Karpas-422 (cell line): ENCODE measurements at regions not wholly inside any gene's neighbourhood (a gene's known extent, or its start where the extent isn't known, plus 50 kb on each side); places are given as distances from the start of the nearest gene placed in this dataset.
"Not testable (repeated sequence)": the region's sequence is repeated elsewhere in the genome, so short reads cannot be mapped to it uniquely, and the experiment has no call there.

Experiments used
- DNase-seq: peaks from one replicate; pipeline ENCODE4 v3.0.0-alpha.2; 2015
- H2AFZ ChIP-seq: fragments of 200-600 bp; sonication (generic); 2 replicates; pipeline ENCODE4 v1.6.1; 2014; ENCODE audit warnings: antibody characterized with exemption, low read length, mixed read lengths
- H3K27ac ChIP-seq: fragments of 200-600 bp; sonication (generic); 2 replicates; pipeline ENCODE4 v1.5.1; 2014; ENCODE audit warnings: mild to moderate bottlenecking, low read length, moderate library complexity
- H3K27me3 ChIP-seq: fragments of 200-600 bp; sonication (generic); 2 replicates; pipeline ENCODE4 v1.6.1; 2014; ENCODE audit warnings: low read length, mixed read lengths
- H3K36me3 ChIP-seq: fragments of 200-600 bp; sonication (generic); 2 replicates; pipeline ENCODE4 v1.6.1; 2014; ENCODE audit warnings: low read length, mixed read lengths; ENCODE audit not compliant: insufficient read depth
- H3K4me1 ChIP-seq: fragments of 200-600 bp; sonication (generic); 2 replicates; pipeline ENCODE4 v1.6.1; 2014; ENCODE audit warnings: mild to moderate bottlenecking, low read length, mixed read lengths
- H3K4me2 ChIP-seq: fragments of 200-600 bp; sonication (generic); 2 replicates; pipeline ENCODE4 v1.6.1; 2014; ENCODE audit warnings: low read length, low read depth, mild to moderate bottlenecking; ENCODE audit not compliant: poor library complexity, severe bottlenecking
- H3K4me3 ChIP-seq: fragments of 200-600 bp; sonication (generic); 2 replicates; pipeline ENCODE4 v1.5.1; 2014; ENCODE audit warnings: mild to moderate bottlenecking, antibody characterized with exemption, low read length, mixed read lengths
- H3K79me2 ChIP-seq: fragments of 200-600 bp; sonication (generic); 2 replicates; pipeline ENCODE4 v1.6.1; 2014; ENCODE audit warnings: mild to moderate bottlenecking, low read length, mixed read lengths
- H3K9ac ChIP-seq: fragments of 200-600 bp; sonication (generic); 2 replicates; pipeline ENCODE4 v1.6.0; 2014; ENCODE audit warnings: low read length
- H3K9me2 ChIP-seq: fragments of 200-600 bp; sonication (generic), shearing (Covaris generic); replicated peaks from 2 replicates; pipeline ENCODE4 v1.6.0; 2014; ENCODE audit warnings: mild to moderate bottlenecking, low read length, moderate library complexity; ENCODE audit not compliant: insufficient read depth
- H3K9me3 ChIP-seq: fragments of 300-700, 200-600 bp; sonication (generic); 2 replicates; pipeline ENCODE4 v1.6.1; 2014; ENCODE audit warnings: low read length, mixed read lengths
- H4K20me1 ChIP-seq: fragments of 200-600 bp; sonication (generic); 2 replicates; pipeline ENCODE4 v1.6.1; 2014; ENCODE audit warnings: mild to moderate bottlenecking, antibody characterized with exemption, low read length, low read depth; ENCODE audit not compliant: insufficient read depth

- not testable (repeated sequence) for H3K9me2 ChIP-seq, H2AFZ ChIP-seq, H3K27me3 ChIP-seq, DNase-seq, H3K4me1 ChIP-seq, H3K4me2 ChIP-seq, H3K9me3 ChIP-seq, H4K20me1 ChIP-seq, H3K9ac ChIP-seq, H3K79me2 ChIP-seq, H3K27ac ChIP-seq, H3K36me3 ChIP-seq, H3K4me3 ChIP-seq
These were observed 147.5 kb upstream of the SOX6 start for GRCh38 chr11:16503891-16504290.

DNA sequence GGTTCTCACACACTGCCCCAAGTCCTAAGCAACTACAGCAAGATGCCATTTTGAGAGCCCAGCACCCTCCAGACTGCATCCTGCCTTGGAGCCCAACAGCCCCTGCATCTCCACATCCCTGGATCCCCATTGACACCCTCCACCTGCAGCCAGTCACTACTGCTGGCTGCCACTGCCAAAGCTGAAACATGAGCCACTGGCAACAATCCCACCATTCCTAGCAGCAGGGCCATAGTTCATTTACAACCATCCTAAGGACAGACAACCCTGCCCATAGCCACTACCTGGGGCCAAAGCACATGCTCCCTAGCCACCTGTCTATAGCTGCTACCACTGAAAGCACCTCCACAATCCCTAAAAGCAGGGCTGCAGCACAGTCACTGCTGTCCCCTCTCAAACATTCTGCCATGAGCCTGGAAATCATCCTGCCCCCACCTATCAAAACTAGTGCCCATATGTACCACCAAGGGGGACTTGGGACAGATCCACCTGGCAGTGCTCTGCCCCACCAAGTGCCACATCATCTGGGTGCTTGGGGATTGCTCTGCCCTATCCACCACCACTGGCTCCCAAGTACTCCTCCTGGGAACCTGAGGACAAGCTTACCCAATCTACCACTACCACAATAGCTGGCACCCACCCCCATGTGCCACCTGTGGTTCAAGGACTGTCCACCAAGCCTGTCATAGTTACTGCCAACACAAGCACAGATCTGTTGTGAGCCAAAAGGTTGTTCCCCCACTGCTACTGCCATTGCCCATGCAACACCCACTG is 138.8 kb upstream of the SOX6 start:
- no peaks in the 10 kb centered on the region for H3K9me2 ChIP-seq
- H3K4me2 ChIP-seq: no peak overlapping the region
- H4K20me1 ChIP-seq: no peaks in the 10 kb centered on the region
- H3K27me3 ChIP-seq: no peaks in the 10 kb centered on the region
- no peaks in the 10 kb centered on the region for H3K79me2 ChIP-seq
- no peak overlapping the region for H3K4me3 ChIP-seq
- no peak for DNase-seq
- H3K4me1 ChIP-seq: no peaks in the 10 kb centered on the region
- H3K27ac ChIP-seq: no peak overlapping the region
- H3K9ac ChIP-seq: no peak overlapping the region
- H2AFZ ChIP-seq: no peak overlapping the region
- no peaks in the 10 kb centered on the region for H3K9me3 ChIP-seq
- H3K36me3 ChIP-seq: no peaks in the 10 kb centered on the region

DNA sequence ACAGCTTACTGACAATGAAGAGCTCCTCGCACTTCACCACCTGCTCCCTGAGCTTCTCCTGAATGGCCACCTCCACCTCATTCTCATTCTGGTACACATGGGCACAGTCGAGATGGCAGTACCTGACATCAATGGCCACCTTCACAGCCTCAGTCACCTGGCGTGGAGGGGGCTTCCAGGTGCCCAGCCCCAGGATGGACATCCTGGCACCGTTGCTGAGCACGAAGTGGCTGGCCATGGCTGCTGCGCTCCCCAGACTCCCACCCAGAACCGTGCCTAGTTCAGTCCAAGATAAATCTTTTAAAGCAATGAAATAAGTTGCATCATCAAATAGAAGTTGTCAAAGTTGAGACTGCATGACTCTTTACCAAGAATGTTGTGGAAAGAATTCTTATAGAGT is 128.1 kb upstream of the SOX6 start:
- H4K20me1 ChIP-seq: no peaks in the 10 kb centered on the region
- H3K4me3 ChIP-seq: no peak overlapping the region
- no peaks in the 10 kb centered on the region for H3K36me3 ChIP-seq
- H3K9me2 ChIP-seq: no peaks in the 10 kb centered on the region
- H3K9me3 ChIP-seq: no peaks in the 10 kb centered on the region
- no peak overlapping the region for H3K27ac ChIP-seq
- H3K4me2 ChIP-seq: no peak overlapping the region
- no peaks in the 10 kb centered on the region for H3K4me1 ChIP-seq
- no peaks in the 10 kb centered on the region for H3K27me3 ChIP-seq
- DNase-seq: no peak
- H2AFZ ChIP-seq: no peak overlapping the region
- no peak overlapping the region for H3K9ac ChIP-seq
- H3K79me2 ChIP-seq: no peaks in the 10 kb centered on the region

DNA sequence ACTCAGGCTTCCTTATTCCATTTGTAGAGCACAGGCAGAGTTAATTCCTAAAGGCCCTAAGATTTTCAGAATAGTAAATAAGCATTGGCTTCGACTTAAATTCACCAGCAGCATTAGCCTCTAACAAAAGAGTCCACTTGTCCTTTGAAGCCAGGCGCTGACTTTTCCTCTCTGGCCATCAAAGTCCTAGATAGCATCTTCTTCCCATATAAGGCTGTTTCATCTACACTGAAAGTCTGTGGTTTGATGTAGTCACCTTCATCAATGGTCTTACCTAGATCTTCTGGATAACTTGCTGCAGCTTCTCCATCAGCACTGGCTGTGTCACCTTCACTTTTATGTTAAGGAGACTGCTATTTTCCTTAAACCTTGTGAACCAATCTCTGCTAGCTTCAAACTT is 118.3 kb upstream of the SOX6 start:
- H3K79me2 ChIP-seq: no peaks in the 10 kb centered on the region
- H3K27me3 ChIP-seq: no peaks in the 10 kb centered on the region
- H3K9ac ChIP-seq: no peak overlapping the region
- no peak overlapping the region for H2AFZ ChIP-seq
- no peak overlapping the region for H3K27ac ChIP-seq
- no peaks in the 10 kb centered on the region for H3K9me2 ChIP-seq
- H3K36me3 ChIP-seq: no peaks in the 10 kb centered on the region
- H3K4me2 ChIP-seq: no peak overlapping the region
- H3K4me1 ChIP-seq: no peaks in the 10 kb centered on the region
- no peaks in the 10 kb centered on the region for H3K9me3 ChIP-seq
- DNase-seq: no peak
- H3K4me3 ChIP-seq: no peak overlapping the region
- H4K20me1 ChIP-seq: no peaks in the 10 kb centered on the region

- H3K79me2 ChIP-seq: no peaks in the 10 kb centered on the region
These were observed 113.6 kb upstream of the SOX6 start for GRCh38 chr11:16469968-16470367.

GRCh38 chr11:16468735-16469453 is 112.5 kb upstream of the SOX6 start:
- no peak overlapping the region for H3K27ac ChIP-seq
- H4K20me1 ChIP-seq: no peaks in the 10 kb centered on the region
- H3K9me2 ChIP-seq: no peaks in the 10 kb centered on the region
- H3K4me3 ChIP-seq: no peak overlapping the region
- no peak overlapping the region for H3K4me2 ChIP-seq
- no peaks in the 10 kb centered on the region for H3K4me1 ChIP-seq
- H3K79me2 ChIP-seq: no peaks in the 10 kb centered on the region
- no peak for DNase-seq
- no peaks in the 10 kb centered on the region for H3K9me3 ChIP-seq
- H2AFZ ChIP-seq: no peak overlapping the region
- H3K27me3 ChIP-seq: no peaks in the 10 kb centered on the region
- no peaks in the 10 kb centered on the region for H3K36me3 ChIP-seq
- H3K9ac ChIP-seq: no peak overlapping the region

More at GRCh38 chr11:16469968-16470367, 113.6 kb upstream of the SOX6 start:
- Histone ChIP-seq H3K4me1 (no peaks in the 10 kb centered on the region), H3K27ac (no peak overlapping the region), H3K4me2 (no peak overlapping the region), H2AFZ (no peak overlapping the region), H3K4me3 (no peak overlapping the region), H3K36me3 (no peaks in the 10 kb centered on the region), H3K9me2 (no peaks in the 10 kb centered on the region), H3K27me3 (no peaks in the 10 kb centered on the region), H3K9ac (no peak overlapping the region), H4K20me1 (no peaks in the 10 kb centered on the region), H3K9me3 (no peaks in the 10 kb centered on the region)
- DNase-seq: no peak

DNA sequence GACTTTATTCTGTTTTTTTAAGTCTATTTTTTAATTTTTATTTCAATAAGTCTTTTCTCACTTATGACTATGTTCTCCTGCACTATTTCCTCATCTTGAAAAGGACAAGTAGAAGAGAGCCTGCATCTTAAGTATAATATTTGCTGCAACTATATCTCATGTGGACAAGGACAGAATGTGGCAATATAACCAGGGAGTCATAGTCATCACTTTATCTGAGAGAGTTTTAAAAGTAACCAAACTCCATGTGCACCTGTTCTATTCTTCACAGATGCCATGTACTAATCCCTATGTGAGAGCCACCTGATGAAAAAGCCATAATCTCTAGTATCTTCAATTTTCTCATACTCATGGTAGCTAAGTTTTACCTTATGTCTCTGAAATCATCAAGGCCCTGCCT is 104.2 kb upstream of the SOX6 start:
- Histone ChIP-seq H4K20me1 (no peaks in the 10 kb centered on the region), H3K36me3 (no peaks in the 10 kb centered on the region), H2AFZ (no peak overlapping the region), H3K79me2 (no peaks in the 10 kb centered on the region), H3K9ac (no peak overlapping the region), H3K27ac (no peak overlapping the region), H3K4me1 (no peaks in the 10 kb centered on the region), H3K4me2 (no peak overlapping the region), H3K9me2 (no peaks in the 10 kb centered on the region), H3K9me3 (no peaks in the 10 kb centered on the region), H3K27me3 (no peaks in the 10 kb centered on the region; the same call in 1 of the 2 replicates), H3K4me3 (no peak overlapping the region)
- no peak for DNase-seq

- Histone ChIP-seq H2AFZ (no peak overlapping the region), H3K79me2 (no peaks in the 10 kb centered on the region), H3K27me3 (no peaks in the 10 kb centered on the region; the same call in 1 of the 2 replicates), H3K4me2 (no peak overlapping the region), H3K36me3 (no peaks in the 10 kb centered on the region), H3K4me3 (no peak overlapping the region), H3K9ac (no peak overlapping the region), H3K27ac (no peak overlapping the region), H3K9me3 (no peaks in the 10 kb centered on the region), H3K9me2 (no peaks in the 10 kb centered on the region), H3K4me1 (no peaks in the 10 kb centered on the region), H4K20me1 (no peaks in the 10 kb centered on the region)
- DNase-seq: no peak
These were observed 100.0 kb upstream of the SOX6 start for GRCh38 chr11:16456366-16456765.
